Keratinocyte (primary cell): ENCODE measurements at regions not wholly inside any gene's neighbourhood (a gene's known extent, or its start where the extent isn't known, plus 50 kb on each side); places are given as distances from the start of the nearest gene placed in this dataset.

Source experiments
- DNase-seq: peaks from one replicate; pipeline ENCODE4 v3.0.0-alpha.2; 2011; ENCODE audit warnings: low read depth, missing footprints, low spot score
- FAIRE-seq: peaks from 2 replicates; lab custom pipeline; 2011; peaks lifted over from hg19 to GRCh38; lab: Jason Lieb, UNC
- H2AFZ ChIP-seq: 2 replicates; pipeline ENCODE4 v1.6.0; 2012; ENCODE audit warnings: low read length, control low read depth, inconsistent platforms; ENCODE audit not compliant: control insufficient read depth
- H3K27ac ChIP-seq: 2 replicates; pipeline ENCODE4 v1.5.1; 2011; ENCODE audit warnings: low read length; ENCODE audit not compliant: control insufficient read depth, insufficient read depth
- H3K27me3 ChIP-seq: 3 replicates; pipeline ENCODE4 v1.6.0; 2011; ENCODE audit warnings: low read length; ENCODE audit not compliant: control insufficient read depth, insufficient read depth; ENCODE audit errors: extremely low read depth
- H3K36me3 ChIP-seq, 2 experiments: 2 replicates in 1 of 2; 3 replicates in 1 of 2; pipeline ENCODE4 v1.5.1; 2011; ENCODE audit warnings: low read length in 2 of 2, mild to moderate bottlenecking in 1 of 2; ENCODE audit not compliant: control insufficient read depth in 2 of 2, insufficient read depth in 2 of 2; ENCODE audit errors: extremely low read depth in 1 of 2
- H3K4me1 ChIP-seq: 3 replicates; pipeline ENCODE4 v1.5.1; 2011; ENCODE audit warnings: low read length; ENCODE audit not compliant: control insufficient read depth, insufficient read depth; ENCODE audit errors: extremely low read depth
- H3K4me2 ChIP-seq: 3 replicates; pipeline ENCODE4 v1.6.0; 2011; ENCODE audit warnings: low read depth, low read length; ENCODE audit not compliant: control insufficient read depth, insufficient read depth; ENCODE audit errors: extremely low read depth
- H3K4me3 ChIP-seq, 3 experiments: fragments of 200-600 bp in 1 of 3; sonication (generic) in 1 of 3; 2 replicates in 2 of 3; 3 replicates in 1 of 3; pipeline ENCODE4 v1.5.1; 2011 to 2016; ENCODE audit warnings: low read length in 3 of 3, mild to moderate bottlenecking in 3 of 3, control low read depth in 2 of 3, inconsistent platforms in 1 of 3, low read depth in 1 of 3, mixed read lengths in 1 of 3, mixed run types in 1 of 3, moderate library complexity in 1 of 3; ENCODE audit not compliant: control insufficient read depth in 2 of 3, insufficient read depth in 2 of 3; ENCODE audit errors: extremely low read depth in 1 of 3
- H3K79me2 ChIP-seq: 2 replicates; pipeline ENCODE4 v1.6.0; 2012; ENCODE audit warnings: low read length; ENCODE audit not compliant: control insufficient read depth, insufficient read depth
- H3K9ac ChIP-seq: 3 replicates; pipeline ENCODE4 v1.6.0; 2011; ENCODE audit warnings: low read length; ENCODE audit not compliant: control insufficient read depth, insufficient read depth; ENCODE audit errors: extremely low read depth
- H3K9me1 ChIP-seq: 3 replicates; pipeline ENCODE4 v1.6.0; 2011; ENCODE audit warnings: low read length; ENCODE audit not compliant: control insufficient read depth, insufficient read depth; ENCODE audit errors: extremely low read depth
- H3K9me3 ChIP-seq: 2 replicates; pipeline ENCODE4 v1.5.1; 2012; ENCODE audit warnings: low read depth, low read length; ENCODE audit not compliant: control insufficient read depth
- H4K20me1 ChIP-seq: 3 replicates; pipeline ENCODE4 v1.6.0; 2011; ENCODE audit warnings: low read length; ENCODE audit not compliant: control insufficient read depth, insufficient read depth; ENCODE audit errors: extremely low read depth
- EZH2 ChIP-seq: IDR thresholded peaks from one replicate; pipeline ENCODE4 v1.6.1; 2012; ENCODE audit warnings: inconsistent platforms, mild to moderate bottlenecking, low read length, moderate library complexity
- dilution Hi-C: fragments of 300-500 bp; cut with MboI; formaldehyde crosslinking; loops from one replicate; pipeline ENCODE4 v1.7.0; 2020; ENCODE audit warnings: low sequenced_read_pairs; ENCODE audit not compliant: extremely low pct_ligation_motif_present
- TF ChIP-seq, protein P1 (sequence below), 3 experiments: IDR thresholded peaks in 1 of 3; conservative IDR thresholded peaks in 1 of 3; optimal IDR thresholded peaks in 1 of 3; 2 replicates in 2 of 3; 3 replicates in 1 of 3; pipeline versions ENCODE3 to v1.5.1; 2011; ENCODE audit warnings: low read length in 3 of 3, mild to moderate bottlenecking in 3 of 3, moderate library complexity in 2 of 3, control low read depth in 1 of 3, inconsistent platforms in 1 of 3; ENCODE audit not compliant: insufficient read depth in 2 of 3; ENCODE audit errors: extremely low read depth in 1 of 3

DNA sequence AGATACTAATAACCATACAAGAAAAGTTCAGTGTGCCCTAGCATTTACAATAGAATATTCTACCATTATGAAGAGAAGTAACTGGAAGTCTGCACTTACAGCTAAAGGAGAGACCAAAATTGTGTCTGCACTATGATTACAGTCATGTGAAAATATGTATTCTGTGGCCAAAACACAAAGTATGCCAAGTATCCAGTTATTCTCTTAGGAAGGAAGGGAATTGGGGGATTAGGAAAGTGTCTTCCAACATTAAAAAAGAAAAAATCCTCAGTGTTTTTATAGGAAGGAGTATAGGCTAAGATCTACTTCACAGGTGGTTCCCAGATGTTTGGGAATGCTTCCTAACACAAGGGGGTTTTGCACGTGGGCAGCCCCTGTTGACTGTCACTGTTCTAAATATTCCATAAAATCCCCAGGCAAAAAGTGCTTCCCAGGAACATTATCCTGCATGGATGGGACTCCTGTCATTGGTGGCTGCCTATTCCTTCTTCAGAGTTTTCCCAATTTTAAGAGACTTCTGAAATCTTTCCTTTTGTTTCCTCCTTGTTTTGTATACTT lies 180.2 kb upstream of the KLHL29 start:
- H3K4me3 ChIP-seq, result no peak overlapping the region
- H3K4me2 ChIP-seq, result no peak overlapping the region
- no peaks in the 10 kb centered on the region for H3K9me3 ChIP-seq
- peaks cover 2% of the 10 kb centered on the region for H3K27me3 ChIP-seq
- FAIRE-seq, result no peak
- H2AFZ ChIP-seq, result no peak overlapping the region
- no peak for DNase-seq
- H3K79me2 ChIP-seq, result no peaks in the 10 kb centered on the region
- dilution Hi-C loops, result no loop called here
- no peaks in the 10 kb centered on the region for H3K9me1 ChIP-seq
- no peak overlapping the region for H3K27ac ChIP-seq
- no peaks in the 10 kb centered on the region for H4K20me1 ChIP-seq
- no peak for TF ChIP-seq EZH2
- TF ChIP-seq, protein P1, sequence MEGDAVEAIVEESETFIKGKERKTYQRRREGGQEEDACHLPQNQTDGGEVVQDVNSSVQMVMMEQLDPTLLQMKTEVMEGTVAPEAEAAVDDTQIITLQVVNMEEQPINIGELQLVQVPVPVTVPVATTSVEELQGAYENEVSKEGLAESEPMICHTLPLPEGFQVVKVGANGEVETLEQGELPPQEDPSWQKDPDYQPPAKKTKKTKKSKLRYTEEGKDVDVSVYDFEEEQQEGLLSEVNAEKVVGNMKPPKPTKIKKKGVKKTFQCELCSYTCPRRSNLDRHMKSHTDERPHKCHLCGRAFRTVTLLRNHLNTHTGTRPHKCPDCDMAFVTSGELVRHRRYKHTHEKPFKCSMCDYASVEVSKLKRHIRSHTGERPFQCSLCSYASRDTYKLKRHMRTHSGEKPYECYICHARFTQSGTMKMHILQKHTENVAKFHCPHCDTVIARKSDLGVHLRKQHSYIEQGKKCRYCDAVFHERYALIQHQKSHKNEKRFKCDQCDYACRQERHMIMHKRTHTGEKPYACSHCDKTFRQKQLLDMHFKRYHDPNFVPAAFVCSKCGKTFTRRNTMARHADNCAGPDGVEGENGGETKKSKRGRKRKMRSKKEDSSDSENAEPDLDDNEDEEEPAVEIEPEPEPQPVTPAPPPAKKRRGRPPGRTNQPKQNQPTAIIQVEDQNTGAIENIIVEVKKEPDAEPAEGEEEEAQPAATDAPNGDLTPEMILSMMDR (optimal IDR thresholded peaks at IDR 0.05 in 1 of 3, IDR thresholded peaks at IDR 0.05 in 1 of 3, conservative IDR thresholded peaks at IDR 0.05 in 1 of 3; ENCODE audit: extremely low read depth in 1 of 3, insufficient read depth in 2 of 3, low read length in 3 of 3), result no peak
- no peak overlapping the region for H3K9ac ChIP-seq
- H3K4me1 ChIP-seq, result no peaks in the 10 kb centered on the region
- no peaks in the 10 kb centered on the region for H3K36me3 ChIP-seq

DNA sequence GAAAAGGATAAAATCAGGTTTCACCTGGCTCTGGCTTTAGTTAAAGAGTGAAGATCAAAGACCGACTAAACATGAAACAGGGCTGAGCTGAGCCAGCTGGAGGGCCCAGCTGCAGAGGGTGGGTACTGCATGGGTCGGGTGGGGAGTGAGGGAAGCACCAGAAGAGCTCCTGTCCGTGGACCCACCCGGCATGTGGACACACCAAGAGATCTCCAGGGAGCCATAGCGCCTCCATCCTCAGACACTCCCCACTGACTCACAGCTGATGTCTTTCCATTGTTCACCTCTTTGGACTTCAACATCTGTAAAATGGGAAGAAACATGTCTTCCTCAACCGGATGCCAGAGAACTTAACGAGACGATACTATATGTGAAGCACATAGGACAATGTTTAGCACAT lies 178.3 kb upstream of the KLHL29 start:
- dilution Hi-C loops, result no loop called here
- TF ChIP-seq, protein P1 (optimal IDR thresholded peaks at IDR 0.05 in 1 of 3, IDR thresholded peaks at IDR 0.05 in 1 of 3, conservative IDR thresholded peaks at IDR 0.05 in 1 of 3; ENCODE audit: extremely low read depth in 1 of 3, insufficient read depth in 2 of 3, low read length in 3 of 3), result no peak
- TF ChIP-seq EZH2, result no peak
- H4K20me1 ChIP-seq, result no peaks in the 10 kb centered on the region

More for the DNA sequence above, 178.3 kb upstream of the KLHL29 start:
- H3K9me3 ChIP-seq, result no peaks in the 10 kb centered on the region
- H3K4me3 ChIP-seq, result no peak overlapping the region
- no peak overlapping the region for H3K9ac ChIP-seq
- H3K27ac ChIP-seq, result no peak overlapping the region
- no peaks in the 10 kb centered on the region for H3K4me1 ChIP-seq
- H3K4me2 ChIP-seq, result no peak overlapping the region
- H3K27me3 ChIP-seq, result peaks cover 2% of the 10 kb centered on the region
- no peaks in the 10 kb centered on the region for H3K79me2 ChIP-seq
- no peak for DNase-seq
- no peak overlapping the region for H2AFZ ChIP-seq
- H3K9me1 ChIP-seq, result no peaks in the 10 kb centered on the region
- FAIRE-seq, result no peak
- no peaks in the 10 kb centered on the region for H3K36me3 ChIP-seq
